ENCODE measurements at regions not wholly inside any gene's neighbourhood (a gene's known extent, or its start where the extent isn't known, plus 50 kb on each side); places are given as distances from the start of the nearest gene placed in this dataset.
"Not testable (repeated sequence)": the region's sequence is repeated elsewhere in the genome, so short reads cannot be mapped to it uniquely, and the experiment has no call there.

DNA sequence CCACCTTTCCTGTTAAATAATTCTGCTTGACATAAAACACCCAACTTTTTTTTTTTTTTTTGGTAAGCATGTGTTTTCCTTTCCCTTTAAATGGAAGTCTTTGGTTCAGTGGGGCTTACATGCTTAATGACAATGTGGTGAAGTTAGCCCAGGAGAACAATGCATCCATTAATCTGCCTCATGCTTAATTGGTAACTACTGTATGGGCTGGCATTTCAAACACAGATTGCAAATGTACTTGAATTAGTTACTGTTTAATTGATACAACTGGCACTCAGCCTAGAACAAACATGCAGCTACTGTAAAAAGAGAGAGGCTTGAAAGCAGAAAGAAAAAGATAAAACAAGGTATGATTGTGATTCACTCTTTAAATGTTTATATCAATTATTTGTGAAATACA, 483.6 kb upstream of the NOX3 start:
- no peak for DNase-seq (ENCODE audit: low read depth in 2 of 2)

DNA sequence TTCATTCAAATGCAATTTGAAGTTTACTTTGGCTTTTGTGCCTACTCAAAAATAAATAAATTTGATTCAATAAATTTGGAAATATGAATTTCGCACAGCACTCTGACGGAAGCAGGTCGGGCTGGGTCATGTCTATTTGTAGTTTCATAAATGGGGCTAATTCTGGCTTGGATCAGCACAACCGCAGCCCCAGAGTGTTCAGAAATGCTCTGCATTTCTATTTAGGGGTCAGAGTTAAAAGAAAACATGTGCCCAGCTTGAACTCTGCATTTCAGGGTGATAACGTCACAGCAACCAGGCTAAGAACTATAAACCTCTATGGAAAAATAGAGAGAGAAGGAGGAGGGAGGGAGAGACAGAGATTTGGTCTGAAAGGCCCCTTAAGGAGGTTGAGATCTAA, 480.9 kb upstream of the NOX3 start:
- no peak for DNase-seq (ENCODE audit: low read depth in 2 of 2)

DNA sequence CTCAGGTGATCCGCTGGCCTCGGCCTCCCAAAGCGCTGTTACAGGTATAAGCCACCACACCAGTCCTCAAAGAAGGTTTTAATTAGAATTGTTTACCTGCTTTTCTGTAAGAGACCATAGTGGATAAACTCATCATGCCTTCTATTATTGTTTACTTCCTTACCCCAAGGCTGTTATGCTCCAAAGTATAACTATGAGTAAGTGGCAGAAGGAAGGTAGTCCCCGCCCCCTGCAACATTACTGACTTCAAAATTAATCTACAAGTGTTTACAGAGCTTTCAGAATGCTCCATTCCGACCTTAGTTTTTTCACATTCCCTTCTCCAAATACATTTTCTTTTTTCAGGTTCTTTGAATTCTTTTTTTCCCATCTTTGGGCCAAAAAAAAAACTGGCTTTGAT, 480.5 kb upstream of the NOX3 start:
- no peak for DNase-seq (ENCODE audit: low read depth in 2 of 2)

DNA sequence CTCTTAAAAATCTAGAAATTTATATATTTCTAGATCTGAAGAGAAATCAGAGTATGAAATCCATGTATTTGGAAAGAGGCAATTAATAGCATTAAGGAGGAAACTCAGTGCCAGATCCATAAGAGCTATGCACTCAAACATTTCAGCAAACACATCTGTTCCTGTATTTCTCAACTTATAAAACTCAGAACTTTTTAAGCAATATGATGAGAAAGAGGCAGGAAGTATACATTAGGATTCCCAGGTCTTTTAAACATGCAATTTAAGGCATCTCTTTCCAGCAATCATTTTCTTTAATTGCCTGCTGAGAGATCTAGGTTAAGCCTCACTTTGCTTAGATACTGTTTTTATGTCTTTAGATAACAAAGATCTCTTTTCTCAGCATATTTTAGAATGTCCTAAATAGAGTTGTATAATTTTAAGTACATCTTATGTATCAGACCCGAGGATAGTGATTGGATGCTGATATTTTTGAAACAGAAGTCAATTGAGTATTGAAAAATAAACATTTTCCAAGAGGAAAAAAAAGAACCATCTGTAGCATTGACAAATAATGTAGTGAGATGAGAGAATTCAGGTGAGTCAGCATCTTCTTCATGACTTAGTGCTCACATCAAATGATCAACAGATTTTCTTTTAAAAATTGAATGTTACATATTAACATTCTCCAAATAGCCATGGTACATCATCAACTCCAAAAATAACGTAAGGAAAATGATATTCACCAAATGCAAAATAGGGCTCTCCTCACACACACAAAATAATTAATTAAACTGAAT, 461.4 kb upstream of the NOX3 start:
- DNase-seq (ENCODE audit: low read depth in 2 of 2): no peak

DNA sequence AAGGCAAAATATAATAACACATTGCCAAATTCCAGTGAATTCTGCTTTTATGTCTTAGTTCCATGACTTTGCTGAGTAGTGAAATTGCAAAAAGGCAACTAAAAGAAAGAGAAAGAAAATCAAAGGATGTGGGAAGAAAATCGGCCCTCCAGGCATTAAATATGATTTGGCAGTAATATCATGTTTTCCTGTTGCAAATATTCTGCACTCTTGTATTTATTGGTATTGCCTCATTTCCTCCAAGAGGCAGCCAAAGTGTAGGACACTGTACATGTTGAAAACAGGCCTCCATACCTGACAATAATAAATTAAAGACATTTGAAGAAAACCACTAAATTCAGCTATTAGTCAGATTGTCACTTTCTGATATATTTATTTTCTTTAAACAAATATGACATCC, 460.0 kb upstream of the NOX3 start:
- DNase-seq (ENCODE audit: low read depth in 2 of 2): no peak

DNA sequence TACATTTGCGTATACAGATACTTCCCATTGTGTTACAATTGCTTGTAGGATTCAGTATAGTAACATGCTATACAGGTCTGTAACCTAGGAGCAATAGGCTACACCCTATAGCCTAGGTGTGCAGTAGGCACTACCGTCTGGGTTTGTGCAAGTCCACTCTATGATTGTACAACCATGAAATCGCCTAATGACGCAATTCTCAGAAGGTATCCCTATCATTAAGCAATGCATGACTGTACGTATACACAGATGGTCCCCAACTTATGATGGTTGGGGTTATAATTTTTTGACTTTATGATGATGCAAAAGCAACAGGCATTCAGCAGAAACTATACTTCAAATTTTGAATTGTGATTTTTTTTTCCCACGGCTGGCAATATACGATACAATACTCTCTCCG, 458.2 kb upstream of the NOX3 start:
- no peak for DNase-seq (ENCODE audit: low read depth in 2 of 2)

DNA sequence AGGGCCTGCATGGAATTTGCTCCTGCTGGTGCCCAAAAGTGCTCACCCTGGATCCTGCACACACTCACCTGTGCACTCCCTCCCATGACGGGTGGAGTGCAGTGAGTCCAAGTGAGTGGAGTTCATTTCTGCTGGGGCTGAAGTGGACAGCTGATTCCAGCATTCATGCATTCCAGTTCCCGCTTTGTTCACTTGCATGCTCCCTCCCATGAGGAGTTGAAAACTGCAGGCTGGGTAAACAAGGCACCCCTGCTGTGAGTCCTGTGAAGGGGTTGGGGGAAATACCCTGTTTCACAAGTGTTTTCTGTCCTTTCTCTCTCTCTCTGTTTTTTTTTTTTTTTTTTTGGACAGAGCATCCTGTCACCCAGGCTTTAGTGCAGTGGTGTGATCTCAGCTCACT, 454.1 kb upstream of the NOX3 start:
- DNase-seq (ENCODE audit: low read depth in 2 of 2): no peak

DNA sequence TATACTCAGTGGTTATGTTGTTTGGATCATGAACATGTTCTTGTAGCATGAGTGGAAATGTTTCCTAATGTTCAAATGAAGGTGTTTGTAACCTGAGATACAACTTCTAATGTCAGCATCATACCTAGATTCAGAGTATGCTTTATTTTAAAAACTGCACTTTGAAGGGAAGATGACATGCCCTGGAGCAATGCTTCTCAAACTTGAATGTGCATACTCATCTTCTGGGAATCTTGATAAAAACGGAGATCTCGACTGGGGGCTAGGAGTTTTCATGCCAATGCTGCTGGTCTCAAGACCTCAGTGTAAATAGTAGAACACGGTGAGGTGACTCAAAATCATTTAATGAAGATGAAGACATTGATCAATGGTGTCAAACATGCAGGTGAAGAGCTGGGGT, 440.0 kb upstream of the NOX3 start:
- DNase-seq (ENCODE audit: low read depth in 2 of 2): no peak

DNA sequence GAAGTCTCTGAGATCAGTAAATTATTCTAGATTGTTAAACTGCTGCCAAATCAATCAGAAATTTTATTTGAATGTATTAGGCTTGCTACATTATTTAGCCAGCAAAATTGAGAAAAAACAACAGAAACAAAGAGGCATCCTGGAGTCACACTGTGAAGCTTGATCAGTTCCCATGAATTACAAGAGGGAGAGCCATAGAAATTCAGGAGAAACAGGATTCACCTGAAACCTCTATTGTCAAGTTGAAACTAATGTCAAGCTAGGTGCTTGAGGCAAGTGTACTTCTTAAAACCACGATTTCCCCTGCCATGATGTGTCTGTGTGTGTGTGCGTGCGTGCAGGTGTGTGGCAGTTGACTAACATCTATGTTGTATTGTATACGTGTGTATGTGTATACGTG, 439.1 kb upstream of the NOX3 start:
- no peak for DNase-seq (ENCODE audit: low read depth in 2 of 2)

DNA sequence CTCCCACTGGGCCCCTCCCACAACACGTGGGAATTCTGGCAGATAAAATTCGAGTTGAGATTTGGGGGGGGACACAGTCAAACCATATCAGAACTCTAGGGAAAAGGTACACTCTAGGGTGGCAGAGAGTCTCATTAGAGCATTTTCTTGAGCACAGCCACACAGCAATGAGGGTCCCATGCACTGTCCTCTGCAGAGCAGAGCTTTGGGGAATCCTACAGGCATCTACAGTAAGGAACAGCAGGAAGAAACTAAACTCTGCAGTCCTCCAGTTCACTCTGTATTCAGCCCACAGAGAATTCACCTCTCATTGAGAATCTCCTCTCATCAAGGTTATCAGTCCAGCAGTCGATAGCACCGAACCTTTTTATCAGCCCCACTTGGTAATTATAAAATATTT, 438.6 kb upstream of the NOX3 start:
- DNase-seq (ENCODE audit: low read depth in 2 of 2): no peak

DNA sequence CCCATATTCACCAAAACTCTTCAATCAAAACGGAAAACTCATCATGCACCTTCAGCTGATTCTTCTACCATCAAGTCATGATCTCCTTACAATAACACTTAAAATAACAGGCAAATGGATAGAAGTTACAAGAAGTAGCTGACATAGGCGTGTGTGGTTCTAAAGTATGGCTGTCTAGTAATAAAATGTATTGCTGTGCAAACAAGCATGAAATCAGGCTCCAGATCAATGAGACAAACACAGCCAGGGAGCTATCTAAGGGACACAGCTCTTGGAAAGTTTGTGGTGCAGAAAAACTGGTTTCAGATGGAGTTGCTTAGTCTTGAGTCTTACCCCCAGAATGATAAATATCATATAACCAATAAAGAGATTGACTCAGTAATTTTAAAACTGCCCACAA, 434.8 kb upstream of the NOX3 start:
- no peak for DNase-seq (ENCODE audit: low read depth in 2 of 2)

DNA sequence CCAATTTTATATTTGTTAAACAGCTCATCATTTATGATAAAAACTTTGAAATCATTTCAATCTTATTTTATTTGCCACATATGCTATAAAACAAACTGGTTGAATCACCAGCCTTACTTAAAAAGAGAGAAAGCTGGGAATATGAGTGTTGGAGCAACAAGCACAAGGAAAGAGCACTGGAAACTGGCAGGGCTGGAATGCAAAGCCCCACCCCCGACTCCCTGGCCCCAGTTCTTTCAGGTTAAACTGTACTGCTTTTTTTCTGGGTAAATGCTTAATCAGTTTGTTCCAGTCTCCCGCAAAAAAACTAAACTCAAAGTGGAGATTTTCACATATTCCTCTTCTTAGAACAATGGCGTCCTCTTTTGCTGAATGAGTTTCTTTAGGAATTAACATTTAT, 433.8 kb upstream of the NOX3 start:
- DNase-seq (ENCODE audit: low read depth in 2 of 2): no peak

DNA sequence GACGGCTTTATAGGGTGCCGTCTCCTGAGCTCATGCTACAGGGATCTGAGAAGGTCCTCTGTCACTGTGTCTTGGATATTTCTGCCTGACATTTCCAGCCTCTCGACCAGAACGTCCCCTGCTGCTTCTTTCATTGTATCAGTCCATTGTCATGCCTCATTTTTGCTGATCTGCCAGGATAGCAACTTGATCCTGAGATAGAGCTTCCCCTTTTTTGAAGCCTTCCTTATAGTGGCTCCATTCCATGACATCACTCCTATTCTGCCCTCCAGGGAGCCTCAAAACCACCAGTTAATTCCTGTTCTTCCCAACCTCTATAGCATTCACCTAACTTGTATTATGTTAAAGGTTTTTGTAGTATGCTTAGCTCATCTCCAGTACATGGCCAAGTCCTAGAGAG, 431.8 kb upstream of the NOX3 start:
- DNase-seq (ENCODE audit: low read depth in 2 of 2): no peak

DNA sequence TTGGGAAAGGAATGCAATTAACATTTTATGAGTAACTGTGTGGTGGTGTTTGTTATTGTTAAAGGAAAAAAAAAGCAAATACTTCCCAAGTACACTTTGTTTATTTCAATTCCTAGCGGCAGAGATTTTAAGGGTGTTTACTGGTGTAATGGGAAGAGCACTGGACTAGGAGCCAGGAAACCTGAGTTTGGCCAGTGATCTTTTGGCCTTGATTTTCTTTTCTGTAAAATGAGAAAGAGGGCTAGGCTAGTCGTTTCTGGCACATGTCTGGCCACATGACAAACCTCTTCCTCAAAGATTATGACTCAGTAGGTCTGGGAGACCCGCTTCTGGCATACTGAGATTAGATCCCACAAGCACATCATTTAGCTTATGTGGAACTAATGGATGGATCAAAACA, 428.1 kb upstream of the NOX3 start:
- DNase-seq (ENCODE audit: low read depth in 2 of 2): no peak

DNA sequence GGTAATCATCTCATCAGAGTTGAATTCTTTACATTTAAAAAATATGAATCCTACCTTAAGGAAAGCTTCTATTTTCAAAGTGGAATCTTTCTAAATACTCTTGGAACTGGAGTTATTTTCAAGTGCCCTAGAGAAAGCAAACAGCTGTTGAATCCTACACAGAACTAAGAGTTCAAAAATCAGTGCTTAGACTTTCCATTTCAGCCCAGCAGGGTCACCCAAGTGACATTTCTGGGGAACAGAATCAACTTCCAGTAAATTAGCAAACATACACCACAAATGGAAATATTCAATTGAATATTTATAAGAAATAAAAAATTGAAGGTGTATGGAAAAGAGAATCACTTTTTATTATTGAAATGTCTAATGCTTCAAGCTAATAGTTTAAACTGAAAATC, 427.7 kb upstream of the NOX3 start:
- no peak for DNase-seq (ENCODE audit: low read depth in 2 of 2)

DNA sequence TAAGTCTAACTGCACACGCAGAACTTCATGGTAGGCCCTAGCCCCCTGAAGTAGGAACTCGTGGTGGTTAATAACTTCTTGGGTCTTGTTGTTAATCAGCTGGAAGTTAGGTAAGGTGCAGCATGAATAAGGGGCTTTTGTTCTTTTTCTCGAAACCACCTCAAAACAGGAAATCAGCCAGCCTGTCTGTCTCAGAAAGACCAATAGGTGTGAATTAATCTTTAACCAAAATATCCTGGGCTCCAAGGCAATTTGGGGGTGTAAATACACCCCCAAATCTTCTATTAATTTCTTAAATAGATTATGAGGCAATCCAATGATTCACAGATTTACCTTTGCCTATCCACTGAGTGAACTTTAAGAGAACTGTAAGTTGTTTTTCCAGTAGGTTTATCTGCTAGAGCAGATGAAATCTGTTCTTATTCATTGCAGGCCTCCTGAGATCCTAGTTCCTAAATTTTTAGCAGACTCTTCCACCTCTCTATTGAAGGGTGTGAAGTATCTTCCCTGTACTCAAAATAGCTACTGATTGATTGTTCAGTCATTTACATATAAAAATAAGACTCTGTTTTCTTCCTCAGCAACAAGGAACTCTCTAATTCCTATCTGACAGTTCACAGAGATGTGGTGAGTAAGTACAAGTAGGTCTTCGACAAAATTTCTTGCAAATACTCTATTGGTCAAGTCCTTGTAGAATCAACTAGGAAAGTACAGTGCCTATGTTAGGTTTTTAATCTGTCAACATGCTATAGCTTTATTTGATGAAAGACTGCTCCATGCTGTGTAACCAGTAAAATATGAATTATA, 427.1 kb upstream of the NOX3 start:
- DNase-seq (ENCODE audit: low read depth in 2 of 2): no peak

DNA sequence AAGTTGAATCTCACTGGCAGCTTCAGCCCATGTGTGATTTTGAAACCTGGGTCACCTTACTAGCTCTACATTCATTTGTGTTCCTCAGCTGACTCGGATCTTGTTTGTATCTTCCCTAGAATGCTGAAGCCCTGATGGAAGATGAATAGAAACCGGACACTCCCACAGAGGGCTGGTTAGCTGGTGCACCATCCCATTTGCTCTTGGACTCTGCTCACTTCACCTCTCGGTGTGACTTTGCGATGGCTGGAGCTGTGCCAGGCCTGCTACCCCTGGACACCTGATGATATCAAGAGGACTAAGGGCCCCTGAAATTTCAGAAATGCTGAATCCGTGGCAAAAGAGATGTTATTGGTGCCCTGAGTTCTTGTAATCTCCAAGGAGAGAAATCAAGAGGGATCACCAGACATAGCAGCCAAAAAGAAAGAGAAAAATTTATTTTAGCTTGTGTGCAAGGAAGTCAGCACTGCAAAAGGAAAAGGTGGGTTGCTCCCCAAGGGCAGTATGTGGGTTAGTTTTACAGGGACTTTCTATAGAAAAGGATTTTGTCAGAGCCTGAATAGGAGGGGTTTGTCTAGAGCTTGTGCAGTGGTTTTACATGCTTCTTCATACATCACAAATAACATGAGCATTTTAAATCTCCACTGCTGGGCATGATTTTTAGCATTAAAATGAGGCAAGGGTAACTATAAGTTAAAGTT, 426.3 kb upstream of the NOX3 start:
- DNase-seq (ENCODE audit: low read depth in 2 of 2): no peak

DNA sequence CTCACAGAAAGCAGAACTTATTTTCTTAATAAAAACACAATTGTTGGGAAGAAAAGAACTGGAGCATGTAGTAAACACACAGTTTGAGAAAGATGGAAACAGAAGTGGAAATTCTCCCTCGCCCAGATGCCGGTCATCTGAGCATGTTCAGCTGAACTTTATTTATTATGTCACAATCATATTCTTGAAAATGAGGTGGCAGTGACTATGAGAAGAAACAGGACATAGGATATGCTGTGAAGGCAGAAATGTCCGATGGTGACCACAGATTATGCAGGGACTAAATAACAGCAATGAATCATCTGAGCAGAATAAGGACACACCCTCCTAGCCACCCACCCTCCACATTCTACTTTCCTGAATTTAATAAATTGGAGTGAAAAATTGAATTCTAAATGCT, 425.3 kb upstream of the NOX3 start:
- DNase-seq (ENCODE audit: low read depth in 2 of 2): no peak

DNA sequence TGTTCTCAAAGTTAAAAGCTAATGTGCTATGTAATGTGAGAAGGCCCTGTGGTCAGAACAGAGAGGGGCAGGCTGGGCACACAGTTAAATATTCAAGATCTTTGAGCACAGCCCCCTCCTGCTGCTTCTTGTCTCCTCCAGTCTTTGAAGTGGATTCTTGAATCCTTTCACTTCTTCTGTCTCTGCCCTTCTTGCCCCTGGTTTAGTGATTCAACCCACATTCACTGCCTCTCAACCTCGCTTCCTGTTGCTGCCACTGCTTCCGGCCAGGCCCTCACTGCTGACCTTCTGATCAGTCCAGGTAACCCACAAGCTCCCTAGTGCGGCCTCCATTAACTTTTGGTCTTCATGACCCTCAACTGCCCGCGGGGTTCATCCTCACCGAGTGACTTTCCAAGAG, 417.3 kb upstream of the NOX3 start:
- no peak for DNase-seq (ENCODE audit: low read depth in 2 of 2)

DNA sequence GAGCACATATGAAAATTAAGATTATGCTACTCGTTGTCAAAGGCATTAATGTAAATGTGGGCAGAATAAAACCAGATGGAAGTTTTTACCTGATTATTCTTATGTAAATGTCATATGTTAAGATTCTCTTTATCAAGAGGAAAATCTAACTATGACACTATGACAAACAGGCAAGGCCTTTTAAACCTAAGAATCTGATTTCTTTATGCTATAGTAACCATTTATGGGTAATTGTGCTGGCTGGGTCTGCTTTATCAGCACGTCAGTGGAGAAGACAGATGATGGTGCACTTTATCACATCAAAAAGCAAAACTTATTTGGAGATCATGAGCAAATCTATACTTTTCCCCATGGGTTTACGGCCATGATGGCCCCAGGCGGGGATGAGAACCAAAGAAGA, 412.0 kb upstream of the NOX3 start:
- DNase-seq (ENCODE audit: low read depth in 2 of 2): no peak

DNA sequence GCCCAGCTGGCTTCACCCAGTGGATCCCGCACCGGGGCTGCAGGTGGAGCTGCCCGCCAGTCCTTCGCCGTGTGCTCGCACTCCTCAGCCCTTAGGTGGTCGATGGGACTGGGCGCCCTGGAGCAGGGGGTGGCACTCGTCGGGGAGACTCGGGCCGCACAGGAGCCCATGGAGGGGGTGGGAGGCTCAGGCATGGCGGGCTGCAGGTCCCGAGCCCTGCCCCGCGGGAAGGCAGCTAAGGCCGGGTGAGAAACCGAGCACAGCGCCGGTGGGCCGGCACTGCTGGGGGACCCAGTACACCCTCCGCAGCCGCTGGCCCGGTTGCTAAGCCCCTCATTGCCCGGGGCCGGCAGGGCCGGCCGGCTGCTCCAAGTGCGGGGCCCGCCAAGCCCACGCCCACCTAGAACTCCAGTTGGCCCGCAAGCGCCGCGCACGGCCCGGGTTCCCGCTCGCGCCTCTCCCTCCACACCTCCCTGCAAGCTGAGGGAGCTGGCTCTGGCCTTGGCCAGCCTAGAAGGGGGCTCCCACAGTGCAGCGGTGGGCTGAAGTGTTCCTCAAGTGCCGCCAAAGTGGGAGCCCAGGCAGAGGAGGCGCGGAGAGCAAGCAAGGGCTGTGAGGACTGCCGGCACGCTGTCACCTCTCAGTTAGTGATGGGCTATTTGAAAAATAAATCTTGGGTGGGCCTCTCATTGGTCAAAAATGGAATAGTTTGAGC, 411.2 kb upstream of the NOX3 start:
- DNase-seq (ENCODE audit: low read depth in 2 of 2): not testable (repeated sequence)

DNA sequence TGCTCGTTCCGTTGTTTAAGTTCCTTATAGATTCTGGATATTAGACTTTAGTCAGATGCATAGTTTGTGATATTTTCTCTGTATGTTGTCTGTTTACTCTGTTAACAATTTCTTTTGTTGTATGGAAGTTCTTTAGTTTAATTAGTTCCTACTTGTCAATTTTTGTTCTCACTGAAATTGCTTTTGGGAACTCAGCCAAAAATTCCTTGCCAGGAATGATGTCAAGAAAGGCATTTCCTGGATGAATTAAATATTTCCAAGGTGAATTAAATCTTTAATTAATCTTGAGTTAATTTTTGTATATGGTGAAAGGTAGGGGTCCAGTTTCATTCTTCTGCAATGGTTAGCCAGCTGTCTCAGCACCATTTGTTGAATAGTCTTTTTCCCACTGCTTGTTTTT, 406.2 kb upstream of the NOX3 start:
- no peak for DNase-seq (ENCODE audit: low read depth in 2 of 2)
